IPS-18a (cell line): ENCODE measurements at regions not wholly inside any gene's neighbourhood (a gene's known extent, or its start where the extent isn't known, plus 50 kb on each side); places are given as distances from the start of the nearest gene placed in this dataset.

Experiments
- H3K27ac ChIP-seq: one replicate; pipeline ENCODE4 v1.5.1; 2013; ENCODE audit warnings: low read length
- H3K27me3 ChIP-seq: one replicate; pipeline ENCODE4 v1.6.1; 2013; ENCODE audit warnings: mild to moderate bottlenecking, low read length; ENCODE audit not compliant: control insufficient read depth, insufficient read depth
- H3K36me3 ChIP-seq: one replicate; pipeline ENCODE4 v1.6.1; 2013; ENCODE audit warnings: low read depth, low read length; ENCODE audit not compliant: control insufficient read depth
- H3K4me1 ChIP-seq: one replicate; pipeline ENCODE4 v1.6.1; 2013; ENCODE audit warnings: low read depth, low read length; ENCODE audit not compliant: control insufficient read depth
- H3K4me3 ChIP-seq: one replicate; pipeline ENCODE4 v1.5.1; 2013; ENCODE audit warnings: low read length
- H3K9ac ChIP-seq: one replicate; pipeline ENCODE4 v1.6.1; 2013; ENCODE audit warnings: mild to moderate bottlenecking, low read length, moderate library complexity
- H3K9me3 ChIP-seq: one replicate; pipeline ENCODE4 v1.6.1; 2013; ENCODE audit warnings: low read depth, low read length; ENCODE audit not compliant: control insufficient read depth

- Histone ChIP-seq H3K27ac (no peak overlapping the region), H3K4me3 (no peak overlapping the region), H3K9me3 (no peaks in the 10 kb centered on the region), H3K36me3 (no peaks in the 10 kb centered on the region), H3K27me3 (no peaks in the 10 kb centered on the region), H3K4me1 (peaks cover 12% of the 10 kb centered on the region), H3K9ac (no peak overlapping the region)
These were observed 92.7 kb downstream of the PCSK1 start for GRCh38 chr5:96340357-96340756.

- H3K27ac ChIP-seq, result no peak overlapping the region
These were observed 93.2 kb downstream of the PCSK1 start for GRCh38 chr5:96339862-96340261.

GRCh38 chr5:96338624-96339415 is 94.2 kb downstream of the PCSK1 start:
- H3K27me3 ChIP-seq, result no peaks in the 10 kb centered on the region
- no peaks in the 10 kb centered on the region for H3K9me3 ChIP-seq
- H3K27ac ChIP-seq, result no peak overlapping the region
- no peak overlapping the region for H3K4me3 ChIP-seq
- peaks cover 12% of the 10 kb centered on the region for H3K4me1 ChIP-seq
- H3K9ac ChIP-seq, result no peak overlapping the region
- H3K36me3 ChIP-seq, result no peaks in the 10 kb centered on the region

More at GRCh38 chr5:96339862-96340261, 93.2 kb downstream of the PCSK1 start:
- Histone ChIP-seq H3K9ac (no peak overlapping the region), H3K4me3 (no peak overlapping the region), H3K9me3 (no peaks in the 10 kb centered on the region), H3K27me3 (no peaks in the 10 kb centered on the region), H3K4me1 (peaks cover 12% of the 10 kb centered on the region), H3K36me3 (no peaks in the 10 kb centered on the region)

- no peaks in the 10 kb centered on the region for H3K9me3 ChIP-seq
- H3K4me3 ChIP-seq, result no peak overlapping the region
- no peak overlapping the region for H3K9ac ChIP-seq
- H3K4me1 ChIP-seq, result peaks cover 12% of the 10 kb centered on the region
- no peaks in the 10 kb centered on the region for H3K36me3 ChIP-seq
- H3K27ac ChIP-seq, result no peak overlapping the region
- H3K27me3 ChIP-seq, result no peaks in the 10 kb centered on the region
These were observed 95.0 kb downstream of the PCSK1 start for GRCh38 chr5:96338091-96338490.

- no peaks in the 10 kb centered on the region for H3K36me3 ChIP-seq
- H3K4me3 ChIP-seq, result no peak overlapping the region
- no peak overlapping the region for H3K27ac ChIP-seq
- H3K27me3 ChIP-seq, result no peaks in the 10 kb centered on the region
- H3K9me3 ChIP-seq, result no peaks in the 10 kb centered on the region
- H3K4me1 ChIP-seq, result peaks cover 12% of the 10 kb centered on the region
- no peak overlapping the region for H3K9ac ChIP-seq
These were observed 95.8 kb downstream of the PCSK1 start for GRCh38 chr5:96337048-96337781.

- Histone ChIP-seq H3K36me3 (no peaks in the 10 kb centered on the region), H3K9ac (no peak overlapping the region), H3K9me3 (no peaks in the 10 kb centered on the region), H3K27me3 (no peaks in the 10 kb centered on the region), H3K27ac (no peak overlapping the region), H3K4me1 (peaks cover 12% of the 10 kb centered on the region), H3K4me3 (peak overlapping the region; percentile 19)
These were observed 96.6 kb downstream of the PCSK1 start for GRCh38 chr5:96336351-96336985.

- no peaks in the 10 kb centered on the region for H3K36me3 ChIP-seq
- H3K9me3 ChIP-seq, result no peaks in the 10 kb centered on the region
- no peak overlapping the region for H3K27ac ChIP-seq
- peaks cover 12% of the 10 kb centered on the region for H3K4me1 ChIP-seq
- peak overlapping the region; percentile 19 for H3K4me3 ChIP-seq
- no peaks in the 10 kb centered on the region for H3K27me3 ChIP-seq
- H3K9ac ChIP-seq, result no peak overlapping the region
These were observed 97.2 kb downstream of the PCSK1 start for GRCh38 chr5:96335873-96336272.

- Histone ChIP-seq H3K9ac (no peak overlapping the region), H3K4me3 (no peak overlapping the region), H3K27me3 (no peaks in the 10 kb centered on the region), H3K4me1 (peaks cover 8% of the 10 kb centered on the region), H3K36me3 (no peaks in the 10 kb centered on the region), H3K27ac (no peak overlapping the region), H3K9me3 (no peaks in the 10 kb centered on the region)
These were observed 99.7 kb downstream of the PCSK1 start for GRCh38 chr5:96333391-96333790.

- Histone ChIP-seq H3K4me3 (no peak overlapping the region), H3K9ac (no peak overlapping the region), H3K36me3 (no peaks in the 10 kb centered on the region), H3K4me1 (peaks cover 8% of the 10 kb centered on the region), H3K27ac (no peak overlapping the region), H3K27me3 (no peaks in the 10 kb centered on the region), H3K9me3 (no peaks in the 10 kb centered on the region)
These were observed 100.3 kb downstream of the PCSK1 start for GRCh38 chr5:96332535-96333366.

GRCh38 chr5:96331681-96332361 is 101.2 kb downstream of the PCSK1 start:
- Histone ChIP-seq H3K36me3 (no peaks in the 10 kb centered on the region), H3K4me1 (peaks cover 8% of the 10 kb centered on the region), H3K27ac (no peak overlapping the region), H3K27me3 (no peaks in the 10 kb centered on the region), H3K9me3 (no peaks in the 10 kb centered on the region), H3K9ac (no peak overlapping the region), H3K4me3 (no peak overlapping the region)
